ENCODE measurements at regions not wholly inside any gene's neighbourhood (a gene's known extent, or its start where the extent isn't known, plus 50 kb on each side); places are given as distances from the start of the nearest gene placed in this dataset.

- TF ChIP-seq CTCF (conservative IDR thresholded peaks at IDR 0.05; ENCODE audit: low read depth, low read length) (no peak), EZH2 (IDR thresholded peaks at IDR 0.05; ENCODE audit: low read length, unreplicated experiment) (no peak), EZH2phosphoT487 (IDR thresholded peaks at IDR 0.05; ENCODE audit: borderline replicate concordance, low read length) (no peak)
Observed at GRCh38 chr14:40760704-40761103, 846.0 kb upstream of the LRFN5 start.
